Mucosa of stomach (tissue), 1 donor: ENCODE measurements at regions not wholly inside any gene's neighbourhood (a gene's known extent, or its start where the extent isn't known, plus 50 kb on each side); places are given as distances from the start of the nearest gene placed in this dataset.

Experiments
- H3K27me3 ChIP-seq: one replicate; pipeline ENCODE4 v1.7.0; 2013; ENCODE audit warnings: mild to moderate bottlenecking, low read length; ENCODE audit not compliant: control insufficient read depth, insufficient read depth
- H3K36me3 ChIP-seq: one replicate; pipeline ENCODE4 v1.7.0; 2013; ENCODE audit warnings: low read length; ENCODE audit not compliant: control insufficient read depth, insufficient read depth
- H3K4me1 ChIP-seq: one replicate; pipeline ENCODE4 v1.7.0; 2013; ENCODE audit warnings: mild to moderate bottlenecking, low read length; ENCODE audit not compliant: control insufficient read depth, insufficient read depth
- H3K4me3 ChIP-seq: one replicate; pipeline ENCODE4 v1.7.0; 2013; ENCODE audit warnings: low read length
- H3K9ac ChIP-seq: one replicate; pipeline ENCODE4 v1.7.0; 2013; ENCODE audit warnings: mild to moderate bottlenecking, low read length, moderate library complexity
- H3K9me3 ChIP-seq: one replicate; pipeline ENCODE4 v1.7.0; 2013; ENCODE audit warnings: mild to moderate bottlenecking, low read length, moderate library complexity; ENCODE audit not compliant: control insufficient read depth
- donor health status: Pancreatic carcinoma.

DNA sequence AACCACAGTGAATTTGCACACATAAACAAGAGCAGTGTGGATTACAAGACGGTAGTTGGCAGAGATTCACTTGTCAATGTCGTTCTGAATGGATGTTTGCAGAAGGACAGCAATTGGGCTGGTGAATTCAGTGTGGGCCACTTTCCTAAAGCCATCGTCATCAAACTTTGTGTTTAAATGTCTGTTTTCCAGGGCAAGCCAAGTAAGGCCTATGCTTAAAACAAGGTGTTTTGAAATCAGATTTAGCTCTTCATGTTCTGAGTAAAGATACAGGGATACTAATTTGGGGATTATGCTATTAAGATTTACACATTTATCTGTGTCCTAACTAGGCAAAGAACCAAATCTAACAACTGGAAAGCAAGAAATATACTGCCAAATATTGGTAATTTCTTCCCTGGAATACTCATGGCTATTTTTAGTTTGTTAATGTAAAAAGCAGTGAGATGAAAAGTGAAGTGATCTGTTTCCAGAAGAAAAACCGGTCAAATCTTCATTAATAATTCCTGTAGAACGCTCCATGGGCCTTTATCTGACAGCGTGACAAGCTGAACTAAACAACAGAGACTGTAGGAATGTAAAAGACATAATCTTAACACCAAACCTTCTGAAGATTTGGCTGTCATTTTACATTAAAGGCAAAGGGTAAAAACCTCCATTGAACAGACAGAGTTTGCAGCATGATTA lies 175.7 kb downstream of the ICOS start:
- Histone ChIP-seq H3K4me1 (peaks cover 13% of the 10 kb centered on the region), H3K36me3 (no peaks in the 10 kb centered on the region), H3K4me3 (no peak overlapping the region), H3K27me3 (no peaks in the 10 kb centered on the region), H3K9me3 (no peaks in the 10 kb centered on the region), H3K9ac (no peak overlapping the region)

GRCh38 chr2:204114295-204115136 lies 178.0 kb downstream of the ICOS start:
- H3K4me1 ChIP-seq = peaks cover 13% of the 10 kb centered on the region

GRCh38 chr2:204115137-204116056 lies 178.8 kb downstream of the ICOS start:
- Histone ChIP-seq H3K9me3 (no peaks in the 10 kb centered on the region), H3K4me1 (peaks cover 13% of the 10 kb centered on the region), H3K27me3 (no peaks in the 10 kb centered on the region), H3K4me3 (no peak overlapping the region), H3K36me3 (no peaks in the 10 kb centered on the region), H3K9ac (no peak overlapping the region)

More at GRCh38 chr2:204114295-204115136, 178.0 kb downstream of the ICOS start:
- Histone ChIP-seq H3K36me3 (no peaks in the 10 kb centered on the region), H3K27me3 (no peaks in the 10 kb centered on the region), H3K9ac (no peak overlapping the region), H3K4me3 (no peak overlapping the region), H3K9me3 (no peaks in the 10 kb centered on the region)

GRCh38 chr2:204116159-204116792 lies 179.7 kb downstream of the ICOS start:
- Histone ChIP-seq H3K9me3 (no peaks in the 10 kb centered on the region), H3K4me1 (peaks cover 13% of the 10 kb centered on the region), H3K36me3 (no peaks in the 10 kb centered on the region), H3K9ac (no peak overlapping the region), H3K27me3 (no peaks in the 10 kb centered on the region), H3K4me3 (no peak overlapping the region)

- Histone ChIP-seq H3K36me3 (no peaks in the 10 kb centered on the region), H3K9me3 (no peaks in the 10 kb centered on the region), H3K27me3 (no peaks in the 10 kb centered on the region), H3K9ac (no peak overlapping the region), H3K4me3 (no peak overlapping the region), H3K4me1 (no peaks in the 10 kb centered on the region)
Measured at GRCh38 chr2:204122425-204122824, 185.9 kb downstream of the ICOS start.

DNA sequence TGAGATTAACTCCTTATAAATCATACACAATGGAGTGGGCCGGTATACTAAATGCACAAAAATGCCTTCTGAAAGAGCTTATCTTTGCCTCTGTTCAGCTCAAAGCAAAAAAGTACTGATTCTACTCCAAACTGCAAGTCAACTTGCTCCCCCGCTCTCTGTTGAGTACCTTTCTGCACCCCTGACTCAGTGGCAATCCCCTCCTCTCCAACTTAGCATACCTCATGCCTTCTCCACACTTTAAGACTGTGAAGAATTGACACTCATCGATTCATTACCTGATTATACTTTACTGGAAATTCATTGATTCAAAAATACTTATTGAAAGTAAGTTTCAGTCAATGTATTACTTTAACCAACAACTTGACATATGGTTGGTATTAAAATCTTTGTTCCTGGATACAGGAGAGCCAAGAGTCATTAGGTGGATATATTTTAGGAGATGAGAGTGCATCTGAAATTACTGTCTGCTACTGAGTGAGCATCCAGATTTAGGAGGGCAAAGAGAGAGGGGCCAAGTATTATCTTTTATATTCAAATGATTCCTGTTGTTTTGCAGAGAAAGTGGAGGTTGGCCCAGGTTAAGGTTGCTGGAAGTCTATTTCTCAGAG lies 187.7 kb downstream of the ICOS start:
- Histone ChIP-seq H3K36me3 (no peaks in the 10 kb centered on the region), H3K4me3 (no peak overlapping the region), H3K9ac (no peak overlapping the region)

GRCh38 chr2:204126705-204127104 lies 190.1 kb downstream of the ICOS start:
- no peaks in the 10 kb centered on the region for H3K27me3 ChIP-seq
- H3K9me3 ChIP-seq = no peaks in the 10 kb centered on the region
- H3K4me1 ChIP-seq = no peaks in the 10 kb centered on the region
- H3K4me3 ChIP-seq = no peak overlapping the region
- no peak overlapping the region for H3K9ac ChIP-seq
- H3K36me3 ChIP-seq = no peaks in the 10 kb centered on the region

More for the DNA sequence above, 187.7 kb downstream of the ICOS start:
- no peaks in the 10 kb centered on the region for H3K4me1 ChIP-seq
- no peaks in the 10 kb centered on the region for H3K9me3 ChIP-seq
- no peaks in the 10 kb centered on the region for H3K27me3 ChIP-seq

DNA sequence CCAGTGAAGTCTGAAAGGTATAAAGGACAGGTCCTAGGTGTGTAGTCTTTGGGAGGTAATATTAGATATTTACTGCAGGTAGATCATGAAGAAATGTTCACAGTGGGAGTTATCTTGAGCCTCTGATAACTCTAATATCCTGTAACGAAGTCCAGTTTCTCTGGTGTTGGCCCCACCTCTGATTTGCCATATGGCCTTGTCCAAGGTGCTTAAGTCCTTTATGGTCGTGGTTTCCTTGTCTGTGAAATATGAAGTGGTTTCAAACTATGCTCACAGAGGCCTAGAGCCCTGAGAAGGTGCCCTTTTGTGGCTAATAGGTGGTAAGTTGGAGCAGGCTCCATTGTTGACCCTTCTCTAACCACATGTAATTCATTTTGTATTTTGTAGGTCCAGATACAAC lies 190.7 kb downstream of the ICOS start:
- H3K27me3 ChIP-seq = no peaks in the 10 kb centered on the region
- no peaks in the 10 kb centered on the region for H3K9me3 ChIP-seq
- H3K36me3 ChIP-seq = no peaks in the 10 kb centered on the region
- H3K4me3 ChIP-seq = no peak overlapping the region
- H3K4me1 ChIP-seq = no peaks in the 10 kb centered on the region
- H3K9ac ChIP-seq = no peak overlapping the region

DNA sequence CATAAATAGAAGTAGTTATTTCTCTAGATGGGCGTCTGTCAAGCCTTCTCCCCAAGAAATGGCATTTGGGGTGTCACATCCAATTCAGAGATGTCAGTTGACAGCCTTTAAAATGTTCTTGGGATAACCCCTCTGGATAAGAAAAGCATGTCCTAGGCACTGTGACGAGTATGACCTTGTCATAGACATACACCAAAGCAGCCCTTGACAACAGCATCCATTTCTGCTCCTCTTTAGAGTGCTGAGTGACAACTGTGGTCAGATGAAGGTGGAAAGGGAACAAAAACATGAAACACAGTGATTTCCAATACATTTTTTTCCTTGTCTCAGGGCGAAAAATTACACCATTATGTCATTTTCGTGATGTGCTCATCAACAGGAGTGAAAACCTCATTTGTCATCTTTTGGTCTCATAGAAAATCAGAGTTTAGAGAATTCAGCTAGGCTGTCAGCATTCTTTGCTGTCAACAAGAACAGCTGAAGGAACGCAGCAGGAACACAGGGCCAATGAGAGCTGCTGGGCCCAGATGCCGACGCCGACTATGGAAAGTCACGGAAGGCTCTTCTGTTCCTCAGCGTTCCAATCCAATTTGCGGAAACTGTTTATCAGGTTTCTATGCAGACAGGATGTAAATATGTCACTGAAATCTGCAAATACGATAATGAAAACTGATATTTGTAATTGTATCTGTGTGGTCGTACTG lies 193.2 kb downstream of the ICOS start:
- Histone ChIP-seq H3K9ac (no peak overlapping the region), H3K4me1 (no peaks in the 10 kb centered on the region), H3K27me3 (no peaks in the 10 kb centered on the region), H3K9me3 (no peaks in the 10 kb centered on the region), H3K36me3 (no peaks in the 10 kb centered on the region), H3K4me3 (no peak overlapping the region)

DNA sequence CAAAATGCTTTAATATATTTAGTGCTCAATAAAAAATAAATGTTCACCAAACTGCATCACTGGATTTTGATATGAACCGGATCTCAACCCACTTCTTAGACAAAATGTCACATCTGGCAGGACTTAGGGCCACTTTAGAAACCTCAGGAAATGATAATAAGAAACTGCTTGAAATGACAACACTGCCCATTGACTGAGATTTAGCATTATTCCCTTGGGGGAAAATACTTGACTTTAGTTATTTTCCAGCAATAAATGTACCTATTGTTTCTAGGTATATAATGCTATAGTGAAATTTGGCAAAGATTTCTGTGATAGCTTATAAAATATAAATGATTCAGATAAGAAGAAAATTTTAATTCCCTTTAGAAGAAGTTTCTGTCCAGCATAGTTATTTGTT lies 195.1 kb downstream of the ICOS start:
- Histone ChIP-seq H3K36me3 (no peaks in the 10 kb centered on the region), H3K4me3 (no peak overlapping the region), H3K9ac (no peak overlapping the region), H3K4me1 (no peaks in the 10 kb centered on the region), H3K9me3 (no peaks in the 10 kb centered on the region), H3K27me3 (no peaks in the 10 kb centered on the region)

GRCh38 chr2:204133476-204133875 lies 196.9 kb downstream of the ICOS start:
- Histone ChIP-seq H3K4me3 (no peak overlapping the region), H3K4me1 (no peaks in the 10 kb centered on the region), H3K9ac (no peak overlapping the region), H3K36me3 (no peaks in the 10 kb centered on the region), H3K9me3 (no peaks in the 10 kb centered on the region), H3K27me3 (no peaks in the 10 kb centered on the region)
